HepG2 (cell line): ENCODE measurements at regions not wholly inside any gene's neighbourhood (a gene's known extent, or its start where the extent isn't known, plus 50 kb on each side); places are given as distances from the start of the nearest gene placed in this dataset.

Experiments
- ATAC-seq: fragments of 200-7000 bp; cut with Tn5 transposase; 3 replicates; pipeline ENCODE4 v1.9.1; 2020; ENCODE audit warnings: mild to moderate bottlenecking, moderate library complexity
- BruUV-seq: library from RNA; stranded (reverse); fragments of 400-500 nt; replicated peaks from 2 replicates; lab custom pipeline; 2021; lab: Mats Ljungman, UMichigan
- CTCF ChIA-PET: fragments of 300-600 bp; formaldehyde crosslinking; extraction: SDS; loops from one replicate; lab custom pipeline; 2021; ENCODE audit warnings: low total read pairs, inconsistent platforms, low intra/inter-chr PET ratio; lab: Yijun Ruan, JAX
- POLR2A ChIA-PET: fragments of 350-600 bp; sonication (Branson Sonifier 250); formaldehyde crosslinking; loops from one replicate; lab custom pipeline; 2020; ENCODE audit warnings: antibody characterized with exemption, inconsistent platforms; lab: Yijun Ruan, JAX
- DNase-seq: peaks from one replicate; pipeline ENCODE4 v3.0.0-alpha.2; 2015; ENCODE audit warnings: low spot score
- FAIRE-seq: peaks from 3 replicates; lab custom pipeline; 2011; peaks lifted over from hg19 to GRCh38; lab: Jason Lieb, UNC
- H2AFZ ChIP-seq: one replicate; pipeline ENCODE4 v1.6.1; 2011; ENCODE audit warnings: low read length, inconsistent platforms
- H3K27ac ChIP-seq: fragments of 300-600 bp; 3 replicates; pipeline ENCODE4 v1.8.0; 2011; ENCODE audit warnings: mixed run types, mild to moderate bottlenecking, mixed read lengths, low read length, inconsistent platforms; ENCODE audit not compliant: insufficient read depth; ENCODE audit errors: extremely low read length
- H3K27me3 ChIP-seq, 2 experiments: fragments of 200-600 bp in 1 of 2; 2 replicates in 1 of 2; 3 replicates in 1 of 2; pipeline versions ENCODE4 v1.6.0 to v1.8.0; 2011; ENCODE audit warnings: low read length in 2 of 2, mild to moderate bottlenecking in 2 of 2, moderate library complexity in 2 of 2, inconsistent platforms in 1 of 2; ENCODE audit not compliant: insufficient read depth in 2 of 2, control insufficient read depth in 1 of 2
- H3K36me3 ChIP-seq, 2 experiments: fragments of 200-600 bp in 1 of 2; replicated peaks in 1 of 2; 2 replicates in 1 of 2; 3 replicates in 1 of 2; pipeline versions ENCODE4 v1.5.1 to v1.8.0; 2011; ENCODE audit warnings: low read length in 2 of 2, inconsistent platforms in 1 of 2; ENCODE audit not compliant: insufficient read depth in 2 of 2, control insufficient read depth in 1 of 2
- H3K4me1 ChIP-seq: 2 replicates; pipeline ENCODE4 v1.5.1; 2012; ENCODE audit warnings: low read length, inconsistent platforms; ENCODE audit not compliant: insufficient read depth
- H3K4me2 ChIP-seq: 2 replicates; pipeline ENCODE4 v1.6.0; 2011; ENCODE audit warnings: low read depth, low read length, inconsistent platforms
- H3K4me3 ChIP-seq, 3 experiments: fragments of 200-600 bp in 1 of 3; sonication (generic), shearing (Covaris generic) in 1 of 3; replicated peaks in 1 of 3; 2 replicates each; pipeline ENCODE4 v1.5.1; 2011 to 2016; ENCODE audit warnings: low read length in 3 of 3, inconsistent platforms in 2 of 3, low read depth in 2 of 3, mild to moderate bottlenecking in 2 of 3, control low read depth in 1 of 3, mixed read lengths in 1 of 3; ENCODE audit not compliant: insufficient read depth in 1 of 3
- H3K79me2 ChIP-seq: one replicate; pipeline ENCODE4 v1.6.1; 2011; ENCODE audit warnings: low read length, inconsistent platforms; ENCODE audit not compliant: insufficient read depth
- H3K9ac ChIP-seq: 2 replicates; pipeline ENCODE4 v1.6.0; 2011; ENCODE audit warnings: mild to moderate bottlenecking, low read depth, low read length, inconsistent platforms; ENCODE audit not compliant: insufficient read depth
- H3K9me3 ChIP-seq: 2 replicates; pipeline ENCODE4 v1.5.1; 2012; ENCODE audit warnings: mild to moderate bottlenecking, low read length
- H4K20me1 ChIP-seq: 2 replicates; pipeline ENCODE4 v1.6.0; 2011; ENCODE audit warnings: inconsistent platforms, mild to moderate bottlenecking, low read length, moderate library complexity; ENCODE audit not compliant: insufficient read depth
- ATF1 ChIP-seq: IDR thresholded peaks from 2 replicates; pipeline ENCODE4 v1.6.1; 2016; ENCODE audit warnings: mild to moderate bottlenecking, control low read depth
- CREB1 ChIP-seq, 2 experiments: fragments of 450-650 bp in 1 of 2; IDR thresholded peaks; 2 replicates each; pipeline ENCODE4 v1.6.1; 2016 to 2017; ENCODE audit warnings: control low read depth in 1 of 2, mild to moderate bottlenecking in 1 of 2, missing compliant biosample characterization in 1 of 2, missing genetic modification characterization in 1 of 2
- CTCF ChIP-seq: sonication (generic); formaldehyde crosslinking; IDR thresholded peaks from 2 replicates; pipeline ENCODE4 v1.5.0; 2020; ENCODE audit warnings: mild to moderate bottlenecking, missing genetic modification reagents, moderate library complexity
- DMAP1 ChIP-seq: IDR thresholded peaks from 2 replicates; pipeline ENCODE4 v1.6.1; 2016
- EZH2 ChIP-seq: conservative IDR thresholded peaks from 2 replicates; pipeline ENCODE4 v1.6.1; 2012; ENCODE audit warnings: mild to moderate bottlenecking, low read depth, low read length, moderate library complexity
- PRDM10 ChIP-seq: sonication (generic); formaldehyde crosslinking; IDR thresholded peaks from 2 replicates; pipeline ENCODE4 v1.4.0; 2020; ENCODE audit warnings: low read depth, missing genetic modification reagents
- PRMT3 ChIP-seq: sonication (generic); formaldehyde crosslinking; IDR thresholded peaks from 2 replicates; pipeline ENCODE4 v1.8.1; 2022; ENCODE audit warnings: low read depth, mild to moderate bottlenecking, moderate library complexity, missing genetic modification reagents, borderline replicate concordance
- REL ChIP-seq: sonication (generic); formaldehyde crosslinking; conservative IDR thresholded peaks from 2 replicates; pipeline ENCODE4 v1.8.0; 2022; ENCODE audit warnings: mild to moderate bottlenecking, missing genetic modification reagents, moderate library complexity
- SMC3 ChIP-seq: IDR thresholded peaks from 2 replicates; pipeline ENCODE4 v1.6.1; 2011; ENCODE audit warnings: low read length, improper control_type of control experiment
- STAG1 ChIP-seq: sonication (generic); formaldehyde crosslinking; IDR thresholded peaks from 2 replicates; pipeline ENCODE4 v1.4.0; 2020; ENCODE audit warnings: missing genetic modification reagents
- ZNF569 ChIP-seq: sonication (generic); formaldehyde crosslinking; IDR thresholded peaks from 2 replicates; pipeline ENCODE4 v1.5.0; 2020; ENCODE audit warnings: mild to moderate bottlenecking, missing genetic modification reagents, moderate library complexity, borderline replicate concordance
- ZNF83 ChIP-seq: sonication (generic); formaldehyde crosslinking; IDR thresholded peaks from 2 replicates; pipeline ENCODE4 v1.4.0; 2020; ENCODE audit warnings: missing genetic modification reagents, mild to moderate bottlenecking, borderline replicate concordance
- WGBS: methylation state at CpG from one replicate; pipeline ENCODE4 v1.1.6; 2017; ENCODE audit warnings: low lambda C conversion rate; 5-methylcytosine and 5-hydroxymethylcytosine counted together
- in situ Hi-C: cut with HindIII; loops from 2 replicates; pipeline ENCODE4 v1.10.0; 2017; ENCODE audit warnings: low pct_unique_long_range_greater_than_20kb; ENCODE audit not compliant: extremely low pct_ligation_motif_present
- intact Hi-C: fragments of 100-400 bp; cut with micrococcal nuclease; formaldehyde crosslinking; loops from one replicate; pipeline ENCODE4 v1.10.0; 2022; ENCODE audit not compliant: unreplicated experiment

- Histone ChIP-seq H3K9me3 (no peaks in the 10 kb centered on the region), H3K27ac (no peak overlapping the region), H2AFZ (no peak overlapping the region), H4K20me1 (no peaks in the 10 kb centered on the region), H3K4me1 (no peaks in the 10 kb centered on the region), H3K79me2 (no peaks in the 10 kb centered on the region), H3K9ac (no peak overlapping the region), H3K27me3 (no peaks in the 10 kb centered on the region), H3K4me3 (no peak overlapping the region), H3K4me2 (no peak overlapping the region), H3K36me3 (no peaks in the 10 kb centered on the region)
- POLR2A ChIA-PET, result no interaction called here
- peak; percentile 80 for ATAC-seq
- in situ Hi-C loops, result loop anchor here (10.0 kb wide), 1 partner anchor 207 kb away; no protein-coding TSS in a partner anchor
- peak; percentile 46 for DNase-seq
- peak; percentile 39; the same call in 1 of the 2 replicates for TF ChIP-seq SMC3
- TF ChIP-seq CTCF (CRISPR knock-in tag), result peak; percentile 55
- no peak for TF ChIP-seq EZH2
- TF ChIP-seq STAG1 (CRISPR knock-in tag), result peak; percentile 33; the same call in 1 of the 2 replicates
- peak; percentile 4 for FAIRE-seq
- WGBS, result 7% methylated on average over 3 of the region's 3 CpGs
- intact Hi-C loops, result loop anchor here (1.0 kb wide), 2 partner anchors 29 to 115 kb away; no protein-coding TSS in a partner anchor
- CTCF ChIA-PET, result interaction anchor here (1.7 kb wide), 1 partner anchor 206 kb away, joined by 12 read pairs; no protein-coding TSS in a partner anchor
- BruUV-seq, result no TSS peak
These were observed 259.2 kb downstream of the IKZF2 start for GRCh38 chr2:212892193-212892592.

- H3K79me2 ChIP-seq, result no peaks in the 10 kb centered on the region
- DNase-seq (no peak), ATAC-seq (no peak), FAIRE-seq (no peak)
- no peaks in the 10 kb centered on the region for H4K20me1 ChIP-seq
- H3K4me3 ChIP-seq, result no peak overlapping the region
- intact Hi-C loops (no loop called here), in situ Hi-C loops (loop anchor here (10.0 kb wide), 1 partner anchor 207 kb away; no protein-coding TSS in a partner anchor)
- H3K4me1 ChIP-seq, result no peaks in the 10 kb centered on the region
- ChIA-PET CTCF (interaction anchor here (1.7 kb wide), 1 partner anchor 206 kb away, joined by 12 read pairs; no protein-coding TSS in a partner anchor), POLR2A (no interaction called here)
- H3K9me3 ChIP-seq, result no peaks in the 10 kb centered on the region
- no peak overlapping the region for H3K4me2 ChIP-seq
- H3K9ac ChIP-seq, result no peak overlapping the region
- H3K36me3 ChIP-seq, result no peaks in the 10 kb centered on the region
- no peaks in the 10 kb centered on the region for H3K27me3 ChIP-seq
- H2AFZ ChIP-seq, result no peak overlapping the region
- no TSS peak for BruUV-seq
- WGBS, result 2% methylated on average over 2 of the region's 2 CpGs
- H3K27ac ChIP-seq, result no peak overlapping the region
- no peak for TF ChIP-seq REL (CRISPR knock-in tag)
- no peak for TF ChIP-seq PRDM10 (CRISPR knock-in tag)
- TF ChIP-seq ATF1, result no peak
- TF ChIP-seq ZNF83, result no peak
- TF ChIP-seq DMAP1 (CRISPR knock-in tag), result no peak
- TF ChIP-seq CREB1 (IDR thresholded peaks at IDR 0.05), result no peak
- TF ChIP-seq CREB1 (CRISPR knock-in tag; IDR thresholded peaks at IDR 0.05), result no peak
- TF ChIP-seq ZNF569 (CRISPR knock-in tag), result no peak
- no peak for TF ChIP-seq PRMT3 (CRISPR knock-in tag)
These were observed 259.8 kb downstream of the IKZF2 start for GRCh38 chr2:212891580-212891979.
